Cardiac muscle cell (in vitro differentiated cells and primary cell): ENCODE measurements at regions not wholly inside any gene's neighbourhood (a gene's known extent, or its start where the extent isn't known, plus 50 kb on each side); places are given as distances from the start of the nearest gene placed in this dataset.

ENCODE experiments used
- DNase-seq, 2 donors: peaks; one replicate each; pipeline versions ENCODE4 v3.0.0 to v3.0.0-alpha.2; 2010 to 2017; ENCODE audit warnings: low read depth in 1 of 2, low spot score in 1 of 2
- H3K27ac ChIP-seq: fragments of 200-600 bp; sonication (generic); 2 replicates; pipeline ENCODE4 v1.5.1; 2016
- H3K27me3 ChIP-seq: fragments of 200-600 bp; sonication (generic); 2 replicates; pipeline ENCODE4 v1.6.0; 2016; ENCODE audit warnings: control low read depth
- H3K36me3 ChIP-seq: fragments of 200-600 bp; sonication (generic); 2 replicates; pipeline ENCODE4 v1.5.1; 2016; ENCODE audit warnings: control low read depth
- H3K4me1 ChIP-seq: fragments of 200-600 bp; sonication (generic); 2 replicates; pipeline ENCODE4 v1.8.1; 2017; ENCODE audit warnings: low read depth, mild to moderate bottlenecking, mixed run types
- H3K4me3 ChIP-seq: fragments of 200-600 bp; sonication (generic); 2 replicates; pipeline ENCODE4 v1.5.1; 2016; ENCODE audit warnings: mild to moderate bottlenecking
- H3K9me3 ChIP-seq: fragments of 200-600 bp; sonication (generic); 2 replicates; pipeline ENCODE4 v1.5.1; 2017; ENCODE audit warnings: low read depth, mild to moderate bottlenecking, control low read depth
- TF ChIP-seq, protein P1 (sequence below): IDR thresholded peaks from 2 replicates; pipeline ENCODE4 v1.5.1; 2012; ENCODE audit warnings: low read depth, mild to moderate bottlenecking, low read length

DNA sequence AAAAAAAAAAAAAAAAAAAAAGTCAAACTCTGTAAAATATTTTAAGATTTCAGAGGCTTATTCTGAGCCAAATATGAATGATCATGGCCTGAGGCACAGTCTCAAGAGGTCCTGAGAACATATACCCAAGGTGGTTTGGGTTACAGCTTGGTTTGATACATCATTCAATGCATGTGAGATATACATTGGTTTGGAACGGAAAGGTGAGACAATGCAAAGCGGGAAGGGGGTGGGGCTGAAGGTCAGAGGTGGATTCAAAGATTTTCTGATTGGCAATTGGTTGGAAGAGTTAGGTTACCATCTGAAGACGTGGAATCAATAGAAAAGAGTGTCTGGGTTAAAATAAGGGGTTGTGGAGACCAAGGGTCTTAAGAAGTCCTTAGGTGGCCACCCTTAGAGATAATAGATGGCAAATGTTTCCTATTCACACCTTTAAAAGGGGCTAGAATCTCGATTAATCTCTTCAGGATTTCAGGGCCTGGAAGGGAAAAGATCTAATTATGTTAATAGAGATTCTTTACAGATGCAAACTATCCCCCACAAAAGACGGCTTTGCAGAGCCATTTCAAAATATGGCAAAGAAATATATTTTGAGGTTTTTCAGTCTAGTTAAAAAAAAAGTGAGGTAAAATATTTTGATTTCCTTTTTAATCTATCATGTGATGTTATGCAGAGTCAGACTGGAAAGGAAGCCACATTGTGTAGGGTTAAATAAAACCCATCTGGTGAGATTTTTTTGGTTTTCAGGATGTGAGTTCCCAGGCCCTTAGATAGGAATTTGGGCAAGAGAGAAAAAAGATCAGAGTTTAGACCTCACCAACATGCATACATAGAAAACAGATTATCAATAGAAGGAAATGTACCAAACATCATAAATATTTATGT, 173.8 kb upstream of the CNOT2 start:
- Histone ChIP-seq H3K27ac (no peak overlapping the region), H3K9me3 (no peaks in the 10 kb centered on the region), H3K36me3 (no peaks in the 10 kb centered on the region), H3K4me1 (peaks cover 27% of the 10 kb centered on the region), H3K4me3 (no peak overlapping the region), H3K27me3 (peaks cover 12% of the 10 kb centered on the region)
- no peak for DNase-seq
- TF ChIP-seq, protein P1, sequence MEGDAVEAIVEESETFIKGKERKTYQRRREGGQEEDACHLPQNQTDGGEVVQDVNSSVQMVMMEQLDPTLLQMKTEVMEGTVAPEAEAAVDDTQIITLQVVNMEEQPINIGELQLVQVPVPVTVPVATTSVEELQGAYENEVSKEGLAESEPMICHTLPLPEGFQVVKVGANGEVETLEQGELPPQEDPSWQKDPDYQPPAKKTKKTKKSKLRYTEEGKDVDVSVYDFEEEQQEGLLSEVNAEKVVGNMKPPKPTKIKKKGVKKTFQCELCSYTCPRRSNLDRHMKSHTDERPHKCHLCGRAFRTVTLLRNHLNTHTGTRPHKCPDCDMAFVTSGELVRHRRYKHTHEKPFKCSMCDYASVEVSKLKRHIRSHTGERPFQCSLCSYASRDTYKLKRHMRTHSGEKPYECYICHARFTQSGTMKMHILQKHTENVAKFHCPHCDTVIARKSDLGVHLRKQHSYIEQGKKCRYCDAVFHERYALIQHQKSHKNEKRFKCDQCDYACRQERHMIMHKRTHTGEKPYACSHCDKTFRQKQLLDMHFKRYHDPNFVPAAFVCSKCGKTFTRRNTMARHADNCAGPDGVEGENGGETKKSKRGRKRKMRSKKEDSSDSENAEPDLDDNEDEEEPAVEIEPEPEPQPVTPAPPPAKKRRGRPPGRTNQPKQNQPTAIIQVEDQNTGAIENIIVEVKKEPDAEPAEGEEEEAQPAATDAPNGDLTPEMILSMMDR = no peak

DNA sequence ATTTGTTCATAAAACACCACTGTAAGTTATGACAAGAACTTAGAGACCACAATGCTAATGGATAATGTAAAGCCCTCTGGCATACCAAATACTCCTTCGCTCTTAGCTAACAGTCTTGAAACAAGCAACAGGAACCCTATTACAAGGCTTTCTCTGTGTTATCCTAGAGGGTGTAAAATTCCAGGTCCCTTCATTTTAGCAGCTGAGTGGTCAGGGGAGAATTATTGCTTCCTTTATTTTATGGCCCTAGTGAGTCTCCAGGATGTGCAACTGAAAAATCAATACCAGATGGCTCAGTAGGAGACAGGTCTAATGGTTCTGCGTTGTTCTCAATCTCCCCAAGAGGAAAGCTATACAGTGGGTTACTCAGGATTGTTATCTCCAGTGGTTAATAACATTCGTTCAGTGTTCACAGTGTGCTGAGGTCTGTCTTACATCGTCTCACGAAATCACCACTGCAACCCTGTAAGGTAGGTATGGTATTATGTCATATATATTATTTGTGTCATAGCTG, 172.7 kb upstream of the CNOT2 start:
- H3K9me3 ChIP-seq = no peaks in the 10 kb centered on the region
- H3K4me3 ChIP-seq = no peak overlapping the region
- H3K36me3 ChIP-seq = no peaks in the 10 kb centered on the region
- peaks cover 22% of the 10 kb centered on the region for H3K4me1 ChIP-seq
- TF ChIP-seq, protein P1 = no peak
- H3K27me3 ChIP-seq = peaks cover 12% of the 10 kb centered on the region
- DNase-seq = no peak
- no peak overlapping the region for H3K27ac ChIP-seq

DNA sequence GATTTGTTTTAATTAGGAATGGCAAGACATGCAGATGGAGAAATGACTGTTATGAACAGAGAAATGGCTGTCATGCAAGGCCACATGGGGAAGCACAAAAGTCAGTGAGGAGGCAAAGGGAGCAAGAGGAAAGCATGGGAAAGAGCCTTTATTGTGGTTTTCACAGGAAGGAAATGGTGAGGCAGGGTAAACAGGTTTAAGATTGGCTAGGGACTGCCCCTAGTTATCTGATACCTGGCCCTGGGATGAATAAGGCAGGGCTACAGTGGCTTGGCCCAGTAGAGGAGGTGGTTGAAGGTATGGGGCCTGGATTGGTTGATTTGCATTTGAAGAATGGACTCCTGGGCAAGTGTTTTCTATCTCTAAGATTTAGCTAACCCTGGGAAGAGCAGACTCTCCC, 168.7 kb upstream of the CNOT2 start:
- H3K27ac ChIP-seq = no peak overlapping the region
- TF ChIP-seq, protein P1 = no peak
- peaks cover 12% of the 10 kb centered on the region for H3K27me3 ChIP-seq
- H3K36me3 ChIP-seq = no peaks in the 10 kb centered on the region
- H3K9me3 ChIP-seq = no peaks in the 10 kb centered on the region
- H3K4me1 ChIP-seq = no peaks in the 10 kb centered on the region
- H3K4me3 ChIP-seq = no peak overlapping the region
- no peak for DNase-seq

DNA sequence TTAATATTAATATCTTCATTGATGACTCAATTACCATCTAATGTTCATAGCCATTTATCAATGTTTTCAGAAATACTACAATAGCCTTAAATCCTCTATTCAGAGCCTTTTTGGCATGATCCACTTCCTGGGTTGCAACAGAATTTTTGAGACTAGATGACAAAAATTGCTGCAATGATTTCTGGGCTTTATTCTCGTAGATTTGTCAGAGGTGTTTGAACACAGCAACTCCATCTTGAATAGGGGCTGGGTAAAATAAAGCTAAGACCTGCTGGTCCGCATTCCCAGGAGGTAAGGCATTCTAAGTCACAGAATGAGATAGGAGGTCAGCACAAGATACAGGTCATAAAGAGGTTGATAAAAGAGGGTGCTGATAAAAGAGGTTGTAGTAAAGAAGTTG, 165.8 kb upstream of the CNOT2 start:
- Histone ChIP-seq H3K9me3 (no peaks in the 10 kb centered on the region), H3K4me3 (no peak overlapping the region), H3K27ac (no peak overlapping the region), H3K36me3 (no peaks in the 10 kb centered on the region), H3K4me1 (no peaks in the 10 kb centered on the region), H3K27me3 (no peaks in the 10 kb centered on the region)
- peak in 1 of 2 donors; percentile 24 for DNase-seq
- TF ChIP-seq, protein P1 = no peak

DNA sequence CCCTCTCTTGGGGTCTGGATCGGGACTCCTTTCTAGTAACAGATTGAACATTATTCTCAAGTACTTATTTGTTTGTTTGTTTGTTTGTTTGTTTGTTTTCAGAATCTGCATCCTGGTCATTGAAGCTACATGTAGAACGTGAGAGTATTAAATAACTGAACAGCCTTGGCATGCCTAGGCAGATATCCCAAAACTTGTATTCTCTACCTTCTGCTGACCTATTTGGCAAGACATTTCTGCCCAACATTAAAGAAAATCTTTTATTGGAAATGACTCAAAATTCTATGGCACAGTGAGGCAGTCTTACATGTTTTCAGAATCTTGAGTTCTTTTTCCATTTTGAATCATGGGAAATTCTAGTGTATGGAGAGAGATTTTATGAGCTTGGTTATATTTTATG, 165.1 kb upstream of the CNOT2 start:
- Histone ChIP-seq H3K4me1 (no peaks in the 10 kb centered on the region), H3K36me3 (no peaks in the 10 kb centered on the region), H3K9me3 (no peaks in the 10 kb centered on the region), H3K27me3 (no peaks in the 10 kb centered on the region), H3K4me3 (no peak overlapping the region), H3K27ac (no peak overlapping the region)
- DNase-seq = no peak
- TF ChIP-seq, protein P1 = no peak
